ENCODE measurements at regions not wholly inside any gene's neighbourhood (a gene's known extent, or its start where the extent isn't known, plus 50 kb on each side); places are given as distances from the start of the nearest gene placed in this dataset.

GRCh38 chr5:179497636-179498340 is 52.6 kb upstream of the RUFY1 start:
- H3K36me3 Mint-ChIP-seq (ENCODE audit: low read depth), result no peaks in the 10 kb centered on the region
- no peaks in the 10 kb centered on the region for H3K4me1 Mint-ChIP-seq
- ChIA-PET POLR2A (no interaction called here), CTCF (no interaction called here)
- H3K27ac Mint-ChIP-seq, result no peak overlapping the region
- DNase-seq, result no peak
- H3K4me3 Mint-ChIP-seq, result no peak overlapping the region
- H3K27me3 Mint-ChIP-seq, result no peaks in the 10 kb centered on the region
- H3K9me3 Mint-ChIP-seq, result no peaks in the 10 kb centered on the region

- Mint-ChIP-seq H3K27me3 (no peaks in the 10 kb centered on the region), H3K36me3 (ENCODE audit: low read depth) (no peaks in the 10 kb centered on the region), H3K27ac (no peak overlapping the region), H3K9me3 (no peaks in the 10 kb centered on the region), H3K4me3 (no peak overlapping the region), H3K4me1 (no peaks in the 10 kb centered on the region)
- ChIA-PET POLR2A (no interaction called here), CTCF (no interaction called here)
- no peak for DNase-seq
Measured at GRCh38 chr5:179495906-179496455, 54.4 kb upstream of the RUFY1 start.

- H3K4me1 Mint-ChIP-seq, result no peaks in the 10 kb centered on the region
- CTCF ChIA-PET, result no interaction called here
- no peaks in the 10 kb centered on the region for H3K9me3 Mint-ChIP-seq
- POLR2A ChIA-PET, result no interaction called here
- H3K27me3 Mint-ChIP-seq, result no peaks in the 10 kb centered on the region
- no peak overlapping the region for H3K4me3 Mint-ChIP-seq
- no peak overlapping the region for H3K27ac Mint-ChIP-seq
- no peak for DNase-seq
- no peaks in the 10 kb centered on the region for H3K36me3 Mint-ChIP-seq (ENCODE audit: low read depth)
Measured at GRCh38 chr5:179494774-179495526, 55.4 kb upstream of the RUFY1 start.

GRCh38 chr5:179488975-179489374 is 61.4 kb upstream of the RUFY1 start:
- no peaks in the 10 kb centered on the region for H3K9me3 Mint-ChIP-seq
- H3K4me1 Mint-ChIP-seq, result no peaks in the 10 kb centered on the region
- POLR2A ChIA-PET, result no interaction called here

GRCh38 chr5:179488491-179488890 is 61.9 kb upstream of the RUFY1 start:
- H3K4me1 Mint-ChIP-seq, result no peaks in the 10 kb centered on the region
- H3K9me3 Mint-ChIP-seq, result no peaks in the 10 kb centered on the region
- no peak overlapping the region for H3K4me3 Mint-ChIP-seq
- H3K36me3 Mint-ChIP-seq (ENCODE audit: low read depth), result no peaks in the 10 kb centered on the region
- H3K27ac Mint-ChIP-seq, result no peak overlapping the region
- H3K27me3 Mint-ChIP-seq, result peaks cover 3% of the 10 kb centered on the region
- no peak for DNase-seq
- ChIA-PET CTCF (no interaction called here), POLR2A (no interaction called here)

More at GRCh38 chr5:179488975-179489374, 61.4 kb upstream of the RUFY1 start:
- H3K27me3 Mint-ChIP-seq, result peaks cover 3% of the 10 kb centered on the region
- CTCF ChIA-PET, result no interaction called here
- H3K4me3 Mint-ChIP-seq, result no peak overlapping the region
- DNase-seq, result no peak
- H3K27ac Mint-ChIP-seq, result no peak overlapping the region
- H3K36me3 Mint-ChIP-seq (ENCODE audit: low read depth), result no peaks in the 10 kb centered on the region

GRCh38 chr5:179487145-179487544 is 63.2 kb upstream of the RUFY1 start:
- Mint-ChIP-seq H3K27me3 (peaks cover 3% of the 10 kb centered on the region), H3K4me1 (no peaks in the 10 kb centered on the region), H3K27ac (no peak overlapping the region), H3K9me3 (no peaks in the 10 kb centered on the region), H3K36me3 (ENCODE audit: low read depth) (no peaks in the 10 kb centered on the region), H3K4me3 (no peak overlapping the region)
- POLR2A ChIA-PET, result no interaction called here
- CTCF ChIA-PET, result no interaction called here
- no peak for DNase-seq

- no peak overlapping the region for H3K4me3 Mint-ChIP-seq
- H3K27ac Mint-ChIP-seq, result no peak overlapping the region
- H3K4me1 Mint-ChIP-seq, result no peaks in the 10 kb centered on the region
- DNase-seq, result no peak
- ChIA-PET POLR2A (no interaction called here), CTCF (no interaction called here)
- peaks cover 3% of the 10 kb centered on the region for H3K27me3 Mint-ChIP-seq
- H3K9me3 Mint-ChIP-seq, result no peaks in the 10 kb centered on the region
- no peaks in the 10 kb centered on the region for H3K36me3 Mint-ChIP-seq (ENCODE audit: low read depth)
Measured at GRCh38 chr5:179486596-179487051, 63.7 kb upstream of the RUFY1 start.

GRCh38 chr5:179485845-179486575 is 64.3 kb upstream of the RUFY1 start:
- Mint-ChIP-seq H3K4me3 (no peak overlapping the region), H3K27ac (no peak overlapping the region), H3K27me3 (peaks cover 3% of the 10 kb centered on the region), H3K36me3 (ENCODE audit: low read depth) (no peaks in the 10 kb centered on the region), H3K4me1 (no peaks in the 10 kb centered on the region), H3K9me3 (no peaks in the 10 kb centered on the region)
- CTCF ChIA-PET, result interaction anchor here (0.6 kb wide), 1 partner anchor 1171 kb away, joined by 3 read pairs; no protein-coding TSS in a partner anchor
- POLR2A ChIA-PET, result no interaction called here
- DNase-seq, result no peak

GRCh38 chr5:179484761-179485160 is 65.6 kb upstream of the RUFY1 start:
- no peak for DNase-seq
- Mint-ChIP-seq H3K27me3 (peaks cover 3% of the 10 kb centered on the region), H3K27ac (peak overlapping the region; percentile 34), H3K9me3 (no peaks in the 10 kb centered on the region), H3K4me1 (no peaks in the 10 kb centered on the region), H3K36me3 (ENCODE audit: low read depth) (no peaks in the 10 kb centered on the region), H3K4me3 (no peak overlapping the region)
- ChIA-PET POLR2A (no interaction called here), CTCF (no interaction called here)

GRCh38 chr5:179484201-179484600 is 66.2 kb upstream of the RUFY1 start:
- DNase-seq, result no peak
- Mint-ChIP-seq H3K9me3 (no peaks in the 10 kb centered on the region), H3K4me1 (no peaks in the 10 kb centered on the region), H3K27ac (peak overlapping the region; percentile 34), H3K27me3 (peaks cover 3% of the 10 kb centered on the region), H3K4me3 (no peak overlapping the region), H3K36me3 (ENCODE audit: low read depth) (no peaks in the 10 kb centered on the region)
- ChIA-PET POLR2A (no interaction called here), CTCF (no interaction called here)

GRCh38 chr5:179478624-179479023 is 71.7 kb upstream of the RUFY1 start:
- no peaks in the 10 kb centered on the region for H3K36me3 Mint-ChIP-seq (ENCODE audit: low read depth)
- CTCF ChIA-PET, result no interaction called here
- DNase-seq, result no peak
- POLR2A ChIA-PET, result no interaction called here
- peaks cover 6% of the 10 kb centered on the region for H3K27me3 Mint-ChIP-seq
- no peak overlapping the region for H3K4me3 Mint-ChIP-seq
- H3K27ac Mint-ChIP-seq, result no peak overlapping the region
- no peaks in the 10 kb centered on the region for H3K9me3 Mint-ChIP-seq
- H3K4me1 Mint-ChIP-seq, result no peaks in the 10 kb centered on the region

- Mint-ChIP-seq H3K4me1 (no peaks in the 10 kb centered on the region), H3K36me3 (ENCODE audit: low read depth) (no peaks in the 10 kb centered on the region), H3K27ac (no peak overlapping the region), H3K9me3 (no peaks in the 10 kb centered on the region), H3K4me3 (no peak overlapping the region), H3K27me3 (peaks cover 6% of the 10 kb centered on the region)
- POLR2A ChIA-PET, result no interaction called here
- no peak for DNase-seq
- CTCF ChIA-PET, result no interaction called here
Measured at GRCh38 chr5:179475208-179475751, 75.1 kb upstream of the RUFY1 start.

GRCh38 chr5:179472641-179473040 is 77.7 kb upstream of the RUFY1 start:
- Mint-ChIP-seq H3K27ac (no peak overlapping the region), H3K9me3 (no peaks in the 10 kb centered on the region), H3K4me3 (no peak overlapping the region), H3K4me1 (no peaks in the 10 kb centered on the region), H3K36me3 (ENCODE audit: low read depth) (no peaks in the 10 kb centered on the region), H3K27me3 (peaks cover 6% of the 10 kb centered on the region)
- POLR2A ChIA-PET, result no interaction called here
- DNase-seq, result no peak
- CTCF ChIA-PET, result no interaction called here
